Activated CD4-positive, alpha-beta memory T cell treated with anti-CD3 and anti-CD28 coated beads for 36 hours (primary cell): ENCODE measurements at regions not wholly inside any gene's neighbourhood (a gene's known extent, or its start where the extent isn't known, plus 50 kb on each side); places are given as distances from the start of the nearest gene placed in this dataset.
"Not testable (repeated sequence)": the region's sequence is repeated elsewhere in the genome, so short reads cannot be mapped to it uniquely, and the experiment has no call there.

Experiments used
- CTCF ChIA-PET: fragments of 350-600 bp; sonication (Branson Sonifier 250); formaldehyde crosslinking; loops from one replicate; lab custom pipeline; 2021; ENCODE audit warnings: antibody characterized with exemption, inconsistent platforms; lab: Charles Lee
- POLR2A ChIA-PET: fragments of 350-600 bp; sonication (Branson Sonifier 250); formaldehyde crosslinking; loops from one replicate; lab custom pipeline; 2021; ENCODE audit warnings: antibody characterized with exemption; lab: Charles Lee
- DNase-seq: peaks from one replicate; pipeline ENCODE4 v3.0.0-alpha.2; 2020
- H3K27ac Mint-ChIP-seq: one replicate; pipeline ENCODE4 v1.8.0; 2021; ENCODE audit warnings: mixed read lengths
- H3K27me3 Mint-ChIP-seq: one replicate; pipeline ENCODE4 v1.8.0; 2021; ENCODE audit warnings: mixed read lengths
- H3K36me3 Mint-ChIP-seq: one replicate; pipeline ENCODE4 v1.8.0; 2021; ENCODE audit warnings: mixed read lengths
- H3K4me1 Mint-ChIP-seq: one replicate; pipeline ENCODE4 v1.8.0; 2021; ENCODE audit warnings: low read depth, mixed read lengths
- H3K4me3 Mint-ChIP-seq: one replicate; pipeline ENCODE4 v1.8.0; 2021; ENCODE audit warnings: mild to moderate bottlenecking, mixed read lengths
- H3K9me3 Mint-ChIP-seq: one replicate; pipeline ENCODE4 v1.8.0; 2021; ENCODE audit warnings: mixed read lengths
- intact Hi-C: fragments of 100-400 bp; cut with micrococcal nuclease; formaldehyde crosslinking; loops from one replicate; pipeline ENCODE4 v1.15.1; 2023

GRCh38 chr13:73809561-73809960, 324.6 kb downstream of the KLF12 start:
- H3K36me3 Mint-ChIP-seq = peaks cover 19% of the 10 kb centered on the region
- H3K4me3 Mint-ChIP-seq = no peak overlapping the region
- no peaks in the 10 kb centered on the region for H3K9me3 Mint-ChIP-seq
- CTCF ChIA-PET = no interaction called here
- POLR2A ChIA-PET = no interaction called here
- H3K27me3 Mint-ChIP-seq = no peaks in the 10 kb centered on the region
- H3K4me1 Mint-ChIP-seq = peaks cover 8% of the 10 kb centered on the region
- DNase-seq = no peak
- no peak overlapping the region for H3K27ac Mint-ChIP-seq
- intact Hi-C loops = no loop called here

GRCh38 chr13:73808318-73808717, 325.9 kb downstream of the KLF12 start:
- H3K27ac Mint-ChIP-seq = no peak overlapping the region
- H3K36me3 Mint-ChIP-seq = peaks cover 19% of the 10 kb centered on the region
- intact Hi-C loops = no loop called here
- no peaks in the 10 kb centered on the region for H3K9me3 Mint-ChIP-seq
- H3K4me1 Mint-ChIP-seq = peaks cover 9% of the 10 kb centered on the region
- CTCF ChIA-PET = no interaction called here
- H3K4me3 Mint-ChIP-seq = no peak overlapping the region
- POLR2A ChIA-PET = no interaction called here
- no peak for DNase-seq
- H3K27me3 Mint-ChIP-seq = no peaks in the 10 kb centered on the region

GRCh38 chr13:73805326-73805958, 328.8 kb downstream of the KLF12 start:
- H3K9me3 Mint-ChIP-seq, H3K27me3 Mint-ChIP-seq, H3K27ac Mint-ChIP-seq, POLR2A ChIA-PET, CTCF ChIA-PET, DNase-seq, H3K4me3 Mint-ChIP-seq, intact Hi-C loops: not testable (repeated sequence)
- Mint-ChIP-seq H3K36me3 (peaks cover 12% of the 10 kb centered on the region), H3K4me1 (peaks cover 10% of the 10 kb centered on the region)

DNA sequence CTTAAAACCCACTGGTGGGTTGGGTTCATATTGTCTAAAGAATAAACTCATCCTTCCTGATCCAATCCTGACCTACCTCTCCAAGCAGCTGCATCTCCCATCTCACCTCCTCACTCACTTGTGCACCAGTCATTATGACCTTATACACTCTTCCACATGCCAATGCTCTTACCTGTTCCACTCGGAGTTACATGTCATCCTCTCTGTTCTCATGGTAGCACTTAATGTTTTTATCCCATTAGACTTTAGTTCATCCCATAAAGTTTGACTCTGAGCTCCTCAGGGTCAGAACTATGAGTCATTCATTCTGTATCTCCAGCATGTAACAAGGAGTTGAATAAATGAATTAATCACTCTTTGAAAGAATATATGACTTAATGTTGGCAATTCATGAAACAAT, 330.2 kb downstream of the KLF12 start:
- no peak for DNase-seq
- no peaks in the 10 kb centered on the region for H3K27me3 Mint-ChIP-seq
- H3K4me1 Mint-ChIP-seq = peaks cover 10% of the 10 kb centered on the region
- no peak overlapping the region for H3K4me3 Mint-ChIP-seq
- H3K36me3 Mint-ChIP-seq = peaks cover 13% of the 10 kb centered on the region
- intact Hi-C loops = no loop called here
- ChIA-PET CTCF (no interaction called here), POLR2A (no interaction called here)
- H3K9me3 Mint-ChIP-seq = peaks cover 1% of the 10 kb centered on the region
- no peak overlapping the region for H3K27ac Mint-ChIP-seq

GRCh38 chr13:73800011-73800410, 334.2 kb downstream of the KLF12 start:
- intact Hi-C loops = no loop called here
- ChIA-PET CTCF (no interaction called here), POLR2A (no interaction called here)
- Mint-ChIP-seq H3K27ac (no peak overlapping the region), H3K36me3 (peaks cover 25% of the 10 kb centered on the region), H3K4me3 (no peak overlapping the region), H3K27me3 (no peaks in the 10 kb centered on the region), H3K9me3 (peaks cover 3% of the 10 kb centered on the region), H3K4me1 (peaks cover 13% of the 10 kb centered on the region)
- no peak for DNase-seq

DNA sequence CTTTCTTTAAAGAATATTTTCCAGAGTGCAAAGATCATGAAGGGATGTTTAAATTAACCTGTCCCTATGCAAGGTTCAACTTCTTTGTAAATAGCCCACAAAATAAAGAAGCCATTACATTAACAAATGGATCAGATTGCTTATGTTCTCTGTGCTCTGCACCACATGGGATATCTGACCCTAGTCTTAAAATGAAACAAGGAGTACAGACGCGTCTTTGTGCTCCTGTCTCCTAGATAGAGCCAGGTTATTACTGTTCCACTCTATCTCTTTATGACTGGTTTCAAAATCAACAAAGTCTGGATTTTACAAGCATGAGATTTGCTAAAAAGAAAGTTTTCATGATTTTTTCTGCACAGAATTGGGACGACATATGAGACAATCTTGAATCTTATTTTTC, 339.4 kb downstream of the KLF12 start:
- Mint-ChIP-seq H3K4me1 (peaks cover 19% of the 10 kb centered on the region), H3K9me3 (peaks cover 3% of the 10 kb centered on the region), H3K36me3 (peaks cover 23% of the 10 kb centered on the region), H3K4me3 (no peak overlapping the region), H3K27ac (no peak overlapping the region), H3K27me3 (no peaks in the 10 kb centered on the region)
- ChIA-PET CTCF (interaction anchor here (0.7 kb wide), 1 partner anchor 71 kb away, joined by 3 read pairs; no protein-coding TSS in a partner anchor), POLR2A (no interaction called here)
- no peak for DNase-seq
- intact Hi-C loops = no loop called here

GRCh38 chr13:73793361-73793760, 340.8 kb downstream of the KLF12 start:
- CTCF ChIA-PET = interaction anchor here (0.6 kb wide), 1 partner anchor 386 kb away, joined by 3 read pairs; no protein-coding TSS in a partner anchor
- H3K27me3 Mint-ChIP-seq = no peaks in the 10 kb centered on the region
- no peaks in the 10 kb centered on the region for H3K9me3 Mint-ChIP-seq
- H3K4me1 Mint-ChIP-seq = peaks cover 28% of the 10 kb centered on the region
- no peak overlapping the region for H3K4me3 Mint-ChIP-seq
- H3K36me3 Mint-ChIP-seq = peaks cover 15% of the 10 kb centered on the region
- DNase-seq = no peak
- POLR2A ChIA-PET = no interaction called here
- intact Hi-C loops = no loop called here
- no peak overlapping the region for H3K27ac Mint-ChIP-seq

- POLR2A ChIA-PET = no interaction called here
- no peak overlapping the region for H3K27ac Mint-ChIP-seq
- H3K4me3 Mint-ChIP-seq = no peak overlapping the region
- no peaks in the 10 kb centered on the region for H3K27me3 Mint-ChIP-seq
- peaks cover 10% of the 10 kb centered on the region for H3K36me3 Mint-ChIP-seq
- CTCF ChIA-PET = no interaction called here
- intact Hi-C loops = no loop called here
- no peaks in the 10 kb centered on the region for H3K9me3 Mint-ChIP-seq
- DNase-seq = no peak
- H3K4me1 Mint-ChIP-seq = peaks cover 28% of the 10 kb centered on the region
Measured at GRCh38 chr13:73792796-73793195, 341.4 kb downstream of the KLF12 start.

GRCh38 chr13:73782450-73783449, 351.5 kb downstream of the KLF12 start:
- Mint-ChIP-seq H3K9me3 (no peaks in the 10 kb centered on the region), H3K36me3 (peaks cover 12% of the 10 kb centered on the region), H3K4me1 (peaks cover 18% of the 10 kb centered on the region), H3K27ac (no peak overlapping the region), H3K4me3 (no peak overlapping the region), H3K27me3 (no peaks in the 10 kb centered on the region)
- DNase-seq = no peak
- ChIA-PET POLR2A (no interaction called here), CTCF (no interaction called here)
- intact Hi-C loops = no loop called here

- no peak overlapping the region for H3K4me3 Mint-ChIP-seq
- ChIA-PET CTCF (no interaction called here), POLR2A (interaction anchor here (0.6 kb wide), 1 partner anchor 28 kb away, joined by 7 read pairs; no protein-coding TSS in a partner anchor)
- peaks cover 25% of the 10 kb centered on the region for H3K4me1 Mint-ChIP-seq
- no peaks in the 10 kb centered on the region for H3K27me3 Mint-ChIP-seq
- no peaks in the 10 kb centered on the region for H3K9me3 Mint-ChIP-seq
- intact Hi-C loops = no loop called here
- no peak overlapping the region for H3K27ac Mint-ChIP-seq
- H3K36me3 Mint-ChIP-seq = peaks cover 20% of the 10 kb centered on the region
- no peak for DNase-seq
Measured at GRCh38 chr13:73781384-73781783, 352.8 kb downstream of the KLF12 start.

GRCh38 chr13:73779881-73780280, 354.3 kb downstream of the KLF12 start:
- H3K27me3 Mint-ChIP-seq = no peaks in the 10 kb centered on the region
- DNase-seq = no peak
- H3K36me3 Mint-ChIP-seq = peaks cover 23% of the 10 kb centered on the region
- peaks cover 24% of the 10 kb centered on the region for H3K4me1 Mint-ChIP-seq
- H3K27ac Mint-ChIP-seq = no peak overlapping the region
- ChIA-PET CTCF (interaction anchor here (2.0 kb wide), 1 partner anchor 12 kb away, joined by 10 read pairs; no protein-coding TSS in a partner anchor), POLR2A (no interaction called here)
- intact Hi-C loops = no loop called here
- H3K9me3 Mint-ChIP-seq = no peaks in the 10 kb centered on the region
- H3K4me3 Mint-ChIP-seq = no peak overlapping the region

DNA sequence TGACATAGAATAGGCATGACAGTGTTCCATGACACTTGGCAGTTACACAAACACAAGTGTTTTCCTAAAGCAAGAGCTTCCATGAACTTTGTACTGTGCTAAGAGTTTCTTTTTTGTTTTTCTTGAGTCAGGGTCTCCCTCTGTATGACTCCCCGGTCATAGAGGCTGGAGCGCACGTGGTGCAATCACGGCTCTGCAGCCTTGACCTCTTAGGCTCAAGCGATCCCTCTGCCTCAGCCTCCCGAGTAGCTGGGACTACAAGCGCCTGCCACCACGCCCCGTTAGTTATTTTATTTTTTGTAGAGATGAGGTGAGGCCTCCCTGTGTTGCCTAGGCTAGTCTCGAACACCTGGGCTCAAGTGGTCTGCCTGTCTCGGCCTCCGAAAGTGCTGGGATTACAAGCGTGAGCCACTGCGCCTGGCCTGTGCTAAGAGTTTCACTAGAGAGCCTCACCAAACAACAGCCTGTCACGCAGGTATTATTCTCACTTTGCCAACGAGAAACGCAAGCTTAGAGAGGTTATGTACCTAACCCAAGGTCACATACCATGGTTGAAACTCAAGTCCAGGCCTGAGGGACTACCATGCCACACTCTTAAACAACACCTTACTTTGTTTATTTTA, 355.9 kb downstream of the KLF12 start:
- no peak overlapping the region for H3K4me3 Mint-ChIP-seq
- ChIA-PET POLR2A (interaction anchor here (0.7 kb wide), 1 partner anchor 16 kb away, joined by 3 read pairs; no protein-coding TSS in a partner anchor), CTCF (interaction anchor here (2.0 kb wide), 1 partner anchor 11 kb away, joined by 10 read pairs; no protein-coding TSS in a partner anchor)
- no peak for DNase-seq
- intact Hi-C loops = no loop called here
- peaks cover 23% of the 10 kb centered on the region for H3K4me1 Mint-ChIP-seq
- H3K27ac Mint-ChIP-seq = no peak overlapping the region
- H3K27me3 Mint-ChIP-seq = no peaks in the 10 kb centered on the region
- no peaks in the 10 kb centered on the region for H3K9me3 Mint-ChIP-seq
- peaks cover 23% of the 10 kb centered on the region for H3K36me3 Mint-ChIP-seq
